T follicular helper cell (primary cell): ENCODE measurements at regions not wholly inside any gene's neighbourhood (a gene's known extent, or its start where the extent isn't known, plus 50 kb on each side); places are given as distances from the start of the nearest gene placed in this dataset.

Experiments
- DNase-seq: peaks from one replicate; pipeline ENCODE4 v3.0.0-alpha.2; 2020; ENCODE audit warnings: low read depth

- DNase-seq: no peak
Measured at GRCh38 chr10:130623680-130624267, 487.6 kb downstream of the GLRX3 start.

GRCh38 chr10:130627346-130628045 lies 491.3 kb downstream of the GLRX3 start:
- no peak for DNase-seq

- DNase-seq: no peak
Measured at GRCh38 chr10:130630135-130630534, 493.9 kb downstream of the GLRX3 start.

- DNase-seq: no peak
Measured at GRCh38 chr10:130631142-130632096, 495.2 kb downstream of the GLRX3 start.

GRCh38 chr10:130634816-130635215 lies 498.6 kb downstream of the GLRX3 start:
- DNase-seq: no peak

- no peak for DNase-seq
Measured at GRCh38 chr10:130635528-130635927, 499.3 kb downstream of the GLRX3 start.

- no peak for DNase-seq
Measured at GRCh38 chr10:130636313-130636930, 500.2 kb downstream of the GLRX3 start.

- no peak for DNase-seq
Measured at GRCh38 chr10:130637089-130637676, 501.0 kb downstream of the GLRX3 start.

- DNase-seq: no peak
Measured at GRCh38 chr10:130638991-130639390, 502.8 kb downstream of the GLRX3 start.

GRCh38 chr10:130642926-130643325 lies 506.7 kb downstream of the GLRX3 start:
- no peak for DNase-seq

- no peak for DNase-seq
Measured at GRCh38 chr10:130647341-130647740, 511.1 kb downstream of the GLRX3 start.

GRCh38 chr10:130648807-130649206 lies 512.6 kb downstream of the GLRX3 start:
- DNase-seq: no peak

- DNase-seq: no peak
Measured at GRCh38 chr10:130652544-130652943, 516.4 kb downstream of the GLRX3 start.

- no peak for DNase-seq
Measured at GRCh38 chr10:130652964-130653578, 516.9 kb downstream of the GLRX3 start.

- no peak for DNase-seq
Measured at GRCh38 chr10:130654726-130655125, 518.5 kb downstream of the GLRX3 start.

- DNase-seq: no peak
Measured at GRCh38 chr10:130655313-130656186, 519.4 kb downstream of the GLRX3 start.

GRCh38 chr10:130656187-130656575 lies 520.0 kb downstream of the GLRX3 start:
- DNase-seq: no peak

- no peak for DNase-seq
Measured at GRCh38 chr10:130656582-130657133, 520.5 kb downstream of the GLRX3 start.

- DNase-seq: no peak
Measured at GRCh38 chr10:130658687-130659290, 522.6 kb downstream of the GLRX3 start.

- no peak for DNase-seq
Measured at GRCh38 chr10:130659528-130659927, 523.3 kb downstream of the GLRX3 start.
